HEK293 (cell line): ENCODE measurements at regions not wholly inside any gene's neighbourhood (a gene's known extent, or its start where the extent isn't known, plus 50 kb on each side); places are given as distances from the start of the nearest gene placed in this dataset.

ENCODE experiments used
- CTCF ChIA-PET: fragments of 350-600 bp; formaldehyde crosslinking; extraction: SDS; loops from one replicate; lab custom pipeline; 2021; ENCODE audit warnings: antibody characterized with exemption; lab: Yijun Ruan, JAX
- POLR2A ChIA-PET: fragments of 300-600 bp; formaldehyde crosslinking; extraction: SDS; loops from one replicate; lab custom pipeline; 2020; ENCODE audit warnings: antibody characterized with exemption, inconsistent platforms; lab: Yijun Ruan, JAX
- H3K27ac ChIP-seq: fragments of 200-500 bp; sonication (Bioruptor generic); 2 replicates; pipeline ENCODE4 v1.5.1; 2014; ENCODE audit warnings: low read depth, low read length, control low read depth, inconsistent platforms; ENCODE audit errors: extremely low read depth
- H3K36me3 ChIP-seq, 2 experiments: fragments of 200-500 bp in 1 of 2; sonication (Bioruptor generic) in 1 of 2; 1 replicate in 1 of 2; 2 replicates in 1 of 2; pipeline ENCODE4 v1.5.1; 2014 to 2017; ENCODE audit warnings: inconsistent platforms in 2 of 2, low read length in 2 of 2; ENCODE audit not compliant: control insufficient read depth in 2 of 2, insufficient read depth in 1 of 2
- H3K4me1 ChIP-seq: fragments of 200-500 bp; sonication (Bioruptor generic); 2 replicates; pipeline ENCODE4 v1.5.1; 2014; ENCODE audit warnings: mild to moderate bottlenecking, low read length, inconsistent platforms; ENCODE audit not compliant: control insufficient read depth, insufficient read depth
- H3K4me3 ChIP-seq: 2 replicates; pipeline ENCODE4 v1.5.1; 2011; ENCODE audit warnings: low read depth, mild to moderate bottlenecking, control low read depth, low read length, moderate library complexity
- H3K9me3 ChIP-seq: fragments of 200-500 bp; sonication (Bioruptor generic); 2 replicates; pipeline ENCODE4 v1.5.1; 2014; ENCODE audit warnings: low read depth, low read length, inconsistent platforms; ENCODE audit not compliant: control insufficient read depth, insufficient read depth
- EGR2 ChIP-seq: fragments of 450-650 bp; formaldehyde crosslinking; IDR thresholded peaks from 2 replicates; pipeline ENCODE4 v1.5.1; 2016; ENCODE audit warnings: low read depth, missing biosample characterization, missing genetic modification characterization
- HOXD13 ChIP-seq: sonication (generic); formaldehyde crosslinking; IDR thresholded peaks from 2 replicates; pipeline ENCODE4 v1.8.0; 2022; ENCODE audit warnings: missing genetic modification reagents, borderline replicate concordance
- KLF8 ChIP-seq: fragments of 450-650 bp; formaldehyde crosslinking; IDR thresholded peaks from 2 replicates; pipeline ENCODE4 v1.5.1; 2016; ENCODE audit warnings: missing biosample characterization, missing genetic modification characterization
- OVOL3 ChIP-seq: fragments of 450-650 bp; formaldehyde crosslinking; IDR thresholded peaks from 2 replicates; pipeline ENCODE4 v1.5.1; 2016; ENCODE audit warnings: missing biosample characterization, missing genetic modification characterization
- PRDM4 ChIP-seq: fragments of 450-650 bp; formaldehyde crosslinking; IDR thresholded peaks from 2 replicates; pipeline ENCODE4 v1.5.1; 2017; ENCODE audit warnings: missing biosample characterization, missing genetic modification characterization
- SETDB1 ChIP-seq: IDR thresholded peaks from one replicate; pipeline ENCODE4 v1.6.1; 2017; ENCODE audit warnings: mild to moderate bottlenecking, low read length, moderate library complexity, mixed read lengths; ENCODE audit not compliant: insufficient read length
- ZFHX2 ChIP-seq: fragments of 450-650 bp; formaldehyde crosslinking; conservative IDR thresholded peaks from 2 replicates; pipeline ENCODE4 v1.5.1; 2016; ENCODE audit warnings: missing biosample characterization, missing genetic modification characterization
- ZNF184 ChIP-seq: fragments of 450-650 bp; IDR thresholded peaks from 2 replicates; pipeline ENCODE4 v1.5.1; 2018; ENCODE audit warnings: missing biosample characterization, mild to moderate bottlenecking, missing genetic modification characterization
- ZNF266 ChIP-seq: fragments of 450-650 bp; formaldehyde crosslinking; IDR thresholded peaks from 2 replicates; pipeline ENCODE4 v1.5.1; 2016; ENCODE audit warnings: missing biosample characterization, missing genetic modification characterization, low read depth
- ZNF280D ChIP-seq: fragments of 450-650 bp; formaldehyde crosslinking; IDR thresholded peaks from 2 replicates; pipeline ENCODE4 v1.5.1; 2016; ENCODE audit warnings: missing biosample characterization, missing genetic modification characterization
- ZNF391 ChIP-seq: fragments of 450-650 bp; formaldehyde crosslinking; IDR thresholded peaks from 2 replicates; pipeline ENCODE4 v1.5.1; 2016; ENCODE audit warnings: low read depth, missing biosample characterization, missing genetic modification characterization, borderline replicate concordance
- ZNF416 ChIP-seq: fragments of 450-650 bp; formaldehyde crosslinking; IDR thresholded peaks from 2 replicates; pipeline ENCODE4 v1.5.1; 2016; ENCODE audit warnings: missing biosample characterization, missing genetic modification characterization
- ZNF423 ChIP-seq: fragments of 450-650 bp; formaldehyde crosslinking; IDR thresholded peaks from 2 replicates; pipeline ENCODE4 v1.5.1; 2016; ENCODE audit warnings: missing biosample characterization, missing genetic modification characterization
- ZNF530 ChIP-seq: fragments of 450-650 bp; formaldehyde crosslinking; IDR thresholded peaks from 2 replicates; pipeline ENCODE4 v1.5.1; 2016; ENCODE audit warnings: low read depth, missing biosample characterization, missing genetic modification characterization
- ZNF548 ChIP-seq: fragments of 450-650 bp; formaldehyde crosslinking; IDR thresholded peaks from 2 replicates; pipeline ENCODE4 v1.5.1; 2016; ENCODE audit warnings: missing biosample characterization, missing genetic modification characterization
- ZNF560 ChIP-seq: fragments of 450-650 bp; formaldehyde crosslinking; IDR thresholded peaks from 2 replicates; pipeline ENCODE4 v1.5.1; 2017; ENCODE audit warnings: missing biosample characterization, missing genetic modification characterization, borderline replicate concordance
- ZNF561 ChIP-seq: fragments of 450-650 bp; IDR thresholded peaks from 2 replicates; pipeline ENCODE4 v1.5.1; 2018; ENCODE audit warnings: missing biosample characterization, missing genetic modification characterization, borderline replicate concordance
- ZNF624 ChIP-seq: fragments of 450-650 bp; formaldehyde crosslinking; IDR thresholded peaks from 2 replicates; pipeline ENCODE4 v1.5.1; 2017; ENCODE audit warnings: missing biosample characterization, missing genetic modification characterization
- ZNF629 ChIP-seq: fragments of 450-650 bp; formaldehyde crosslinking; IDR thresholded peaks from 2 replicates; pipeline ENCODE4 v1.5.1; 2017; ENCODE audit warnings: missing biosample characterization, missing genetic modification characterization
- ZNF692 ChIP-seq: fragments of 450-650 bp; formaldehyde crosslinking; IDR thresholded peaks from 2 replicates; pipeline ENCODE4 v1.5.1; 2016; ENCODE audit warnings: missing biosample characterization, missing genetic modification characterization
- ZNF791 ChIP-seq: fragments of 450-650 bp; formaldehyde crosslinking; IDR thresholded peaks from 2 replicates; pipeline ENCODE4 v1.5.1; 2016; ENCODE audit warnings: missing biosample characterization, missing genetic modification characterization
- ZXDB ChIP-seq: fragments of 450-650 bp; formaldehyde crosslinking; IDR thresholded peaks from 2 replicates; pipeline ENCODE4 v1.5.1; 2016; ENCODE audit warnings: missing biosample characterization, missing genetic modification characterization
- TF ChIP-seq, protein P1 (sequence below): fragments of 450-650 bp; formaldehyde crosslinking; IDR thresholded peaks from 2 replicates; pipeline ENCODE4 v1.5.1; 2016; ENCODE audit warnings: missing biosample characterization, missing genetic modification characterization
- TF ChIP-seq, protein P2 (sequence below): fragments of 450-650 bp; formaldehyde crosslinking; IDR thresholded peaks from 2 replicates; pipeline ENCODE4 v1.5.1; 2016; ENCODE audit warnings: missing biosample characterization, missing genetic modification characterization
- TF ChIP-seq, protein P3 (sequence below): fragments of 450-650 bp; formaldehyde crosslinking; IDR thresholded peaks from 2 replicates; pipeline ENCODE4 v1.5.1; 2016; ENCODE audit warnings: missing biosample characterization, missing genetic modification characterization
- TF ChIP-seq, protein P4 (sequence below): fragments of 450-650 bp; formaldehyde crosslinking; IDR thresholded peaks from 2 replicates; pipeline ENCODE4 v1.5.1; 2016; ENCODE audit warnings: missing biosample characterization, missing genetic modification characterization

GRCh38 chr16:59596693-59597092 is 862.6 kb upstream of the GOT2 start:
- H3K27ac ChIP-seq, result no peak overlapping the region
- POLR2A ChIA-PET, result no interaction called here
- CTCF ChIA-PET, result no interaction called here

GRCh38 chr16:59593194-59593661 is 859.1 kb upstream of the GOT2 start:
- H3K4me1 ChIP-seq, result no peaks in the 10 kb centered on the region
- H3K27ac ChIP-seq, result no peak overlapping the region
- no peaks in the 10 kb centered on the region for H3K36me3 ChIP-seq
- POLR2A ChIA-PET, result no interaction called here
- CTCF ChIA-PET, result no interaction called here
- H3K9me3 ChIP-seq, result no peaks in the 10 kb centered on the region
- no peak overlapping the region for H3K4me3 ChIP-seq
- TF ChIP-seq ZNF560 (tag by site-specific recombination) (no peak), ZNF423 (tag by site-specific recombination) (no peak), ZNF530 (tag by site-specific recombination) (no peak), ZNF280D (tag by site-specific recombination) (no peak), ZNF416 (tag by site-specific recombination) (no peak)
- TF ChIP-seq, protein P1, sequence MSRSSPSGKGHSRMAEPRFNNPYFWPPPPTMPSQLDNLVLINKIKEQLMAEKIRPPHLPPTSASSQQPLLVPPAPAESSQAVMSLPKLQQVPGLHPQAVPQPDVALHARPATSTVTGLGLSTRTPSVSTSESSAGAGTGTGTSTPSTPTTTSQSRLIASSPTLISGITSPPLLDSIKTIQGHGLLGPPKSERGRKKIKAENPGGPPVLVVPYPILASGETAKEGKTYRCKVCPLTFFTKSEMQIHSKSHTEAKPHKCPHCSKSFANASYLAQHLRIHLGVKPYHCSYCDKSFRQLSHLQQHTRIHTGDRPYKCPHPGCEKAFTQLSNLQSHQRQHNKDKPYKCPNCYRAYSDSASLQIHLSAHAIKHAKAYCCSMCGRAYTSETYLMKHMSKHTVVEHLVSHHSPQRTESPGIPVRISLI (tag by site-specific recombination), result no peak

More at GRCh38 chr16:59596693-59597092, 862.6 kb upstream of the GOT2 start:
- Histone ChIP-seq H3K4me1 (no peaks in the 10 kb centered on the region), H3K9me3 (no peaks in the 10 kb centered on the region), H3K4me3 (no peak overlapping the region), H3K36me3 (no peaks in the 10 kb centered on the region)
- TF ChIP-seq ZXDB, result no peak
- TF ChIP-seq ZNF266 (tag by site-specific recombination), result no peak
- TF ChIP-seq ZFHX2, result no peak
- no peak for TF ChIP-seq EGR2 (tag by site-specific recombination)
- no peak for TF ChIP-seq HOXD13
- TF ChIP-seq SETDB1, result no peak
- TF ChIP-seq, protein P2, sequence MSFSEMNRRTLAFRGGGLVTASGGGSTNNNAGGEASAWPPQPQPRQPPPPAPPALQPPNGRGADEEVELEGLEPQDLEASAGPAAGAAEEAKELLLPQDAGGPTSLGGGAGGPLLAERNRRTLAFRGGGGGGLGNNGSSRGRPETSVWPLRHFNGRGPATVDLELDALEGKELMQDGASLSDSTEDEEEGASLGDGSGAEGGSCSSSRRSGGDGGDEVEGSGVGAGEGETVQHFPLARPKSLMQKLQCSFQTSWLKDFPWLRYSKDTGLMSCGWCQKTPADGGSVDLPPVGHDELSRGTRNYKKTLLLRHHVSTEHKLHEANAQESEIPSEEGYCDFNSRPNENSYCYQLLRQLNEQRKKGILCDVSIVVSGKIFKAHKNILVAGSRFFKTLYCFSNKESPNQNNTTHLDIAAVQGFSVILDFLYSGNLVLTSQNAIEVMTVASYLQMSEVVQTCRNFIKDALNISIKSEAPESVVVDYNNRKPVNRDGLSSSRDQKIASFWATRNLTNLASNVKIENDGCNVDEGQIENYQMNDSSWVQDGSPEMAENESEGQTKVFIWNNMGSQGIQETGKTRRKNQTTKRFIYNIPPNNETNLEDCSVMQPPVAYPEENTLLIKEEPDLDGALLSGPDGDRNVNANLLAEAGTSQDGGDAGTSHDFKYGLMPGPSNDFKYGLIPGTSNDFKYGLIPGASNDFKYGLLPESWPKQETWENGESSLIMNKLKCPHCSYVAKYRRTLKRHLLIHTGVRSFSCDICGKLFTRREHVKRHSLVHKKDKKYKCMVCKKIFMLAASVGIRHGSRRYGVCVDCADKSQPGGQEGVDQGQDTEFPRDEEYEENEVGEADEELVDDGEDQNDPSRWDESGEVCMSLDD (tag by site-specific recombination), result no peak
- no peak for TF ChIP-seq ZNF548 (tag by site-specific recombination)
- TF ChIP-seq ZNF624 (tag by site-specific recombination), result no peak
- TF ChIP-seq ZNF391 (tag by site-specific recombination), result no peak
- TF ChIP-seq OVOL3, result no peak
- no peak for TF ChIP-seq ZNF791 (tag by site-specific recombination)
- TF ChIP-seq, protein P3, sequence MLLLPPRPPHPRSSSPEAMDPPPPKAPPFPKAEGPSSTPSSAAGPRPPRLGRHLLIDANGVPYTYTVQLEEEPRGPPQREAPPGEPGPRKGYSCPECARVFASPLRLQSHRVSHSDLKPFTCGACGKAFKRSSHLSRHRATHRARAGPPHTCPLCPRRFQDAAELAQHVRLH, result no peak
- TF ChIP-seq PRDM4 (tag by site-specific recombination), result no peak
- TF ChIP-seq KLF8 (tag by site-specific recombination), result no peak
- no peak for TF ChIP-seq ZNF629 (tag by site-specific recombination)
- no peak for TF ChIP-seq ZNF692 (tag by site-specific recombination)
- TF ChIP-seq ZNF184 (tag by site-specific recombination), result no peak
- TF ChIP-seq ZNF561 (tag by site-specific recombination), result no peak
- TF ChIP-seq, protein P4, sequence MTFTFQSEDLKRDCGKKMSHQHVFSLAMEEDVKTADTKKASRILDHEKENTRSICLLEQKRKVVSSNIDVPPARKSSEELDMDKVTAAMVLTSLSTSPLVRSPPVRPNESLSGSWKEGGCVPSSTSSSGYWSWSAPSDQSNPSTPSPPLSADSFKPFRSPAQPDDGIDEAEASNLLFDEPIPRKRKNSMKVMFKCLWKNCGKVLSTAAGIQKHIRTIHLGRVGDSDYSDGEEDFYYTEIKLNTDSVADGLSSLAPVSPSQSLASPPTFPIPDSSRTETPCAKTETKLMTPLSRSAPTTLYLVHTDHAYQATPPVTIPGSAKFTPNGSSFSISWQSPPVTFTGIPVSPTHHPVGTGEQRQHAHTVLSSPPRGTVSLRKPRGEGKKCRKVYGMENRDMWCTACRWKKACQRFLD (tag by site-specific recombination), result no peak
